ENCODE measurements at regions not wholly inside any gene's neighbourhood (a gene's known extent, or its start where the extent isn't known, plus 50 kb on each side); places are given as distances from the start of the nearest gene placed in this dataset.

DNA sequence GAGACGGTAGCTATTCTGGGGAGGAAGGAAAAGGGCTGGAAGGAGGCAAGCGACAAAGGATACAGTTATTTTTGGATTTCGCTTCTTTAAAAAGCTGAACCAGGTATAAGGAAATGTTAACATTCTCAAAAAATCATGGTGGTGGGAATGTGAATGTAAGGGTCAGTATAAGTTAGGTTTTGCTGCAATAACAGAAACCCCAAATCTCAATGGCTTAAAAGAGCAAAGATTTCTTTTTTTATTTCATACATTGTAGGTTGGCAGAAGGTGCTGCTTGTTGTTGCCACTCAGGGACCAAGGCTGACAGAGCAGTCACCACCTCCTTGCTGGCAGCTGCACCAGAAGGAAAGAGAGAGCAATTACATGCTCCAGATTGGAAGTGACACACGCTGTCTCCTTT is 176.3 kb upstream of the LPP start:
- no peak for DNase-seq

DNA sequence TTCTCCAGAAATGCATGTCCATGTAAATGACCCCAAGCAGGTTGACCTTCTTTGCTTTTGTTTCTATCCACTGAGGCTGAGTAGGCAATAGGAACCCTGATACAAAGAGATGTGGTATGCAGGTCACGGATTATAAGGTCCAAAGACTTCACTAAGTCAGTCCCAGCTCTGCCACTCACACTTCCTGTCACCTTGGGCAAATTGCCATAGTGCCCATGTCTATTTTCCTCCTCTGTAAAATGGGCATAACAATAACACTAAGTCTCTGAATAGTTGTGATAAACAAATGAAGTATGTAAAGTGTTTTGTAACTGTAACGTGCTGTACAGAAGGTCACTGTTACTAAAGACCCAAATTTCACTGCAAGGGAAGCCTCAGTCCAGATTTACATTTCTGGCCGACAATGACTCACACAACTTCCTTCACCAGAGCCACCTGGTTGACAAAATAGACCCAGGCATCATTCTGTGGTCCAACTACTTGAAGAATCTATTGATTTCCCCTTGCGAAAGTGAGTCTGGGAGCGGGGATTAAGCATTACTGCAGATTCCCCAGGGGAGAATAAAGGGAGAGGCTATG is 175.4 kb upstream of the LPP start:
- no peak for DNase-seq

DNA sequence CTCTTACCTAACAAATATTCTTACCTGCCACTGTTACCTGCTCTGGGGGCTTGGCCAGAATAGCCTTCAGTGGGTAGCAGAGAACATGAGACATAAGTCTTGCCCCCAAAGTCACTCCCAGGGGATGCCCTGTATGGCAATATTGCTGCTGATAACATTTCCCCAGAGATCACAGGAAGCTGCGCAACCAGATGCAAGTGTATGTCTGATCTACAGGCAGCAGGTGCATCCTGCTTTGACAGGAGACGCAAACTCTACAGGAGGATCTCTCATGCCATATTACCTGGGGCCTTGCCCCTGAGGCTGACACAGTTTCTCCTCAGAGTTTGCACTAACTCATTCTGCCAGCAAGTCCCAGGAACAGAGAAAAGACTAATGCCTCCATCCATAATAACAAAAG is 174.4 kb upstream of the LPP start:
- DNase-seq, result peak; percentile 52

DNA sequence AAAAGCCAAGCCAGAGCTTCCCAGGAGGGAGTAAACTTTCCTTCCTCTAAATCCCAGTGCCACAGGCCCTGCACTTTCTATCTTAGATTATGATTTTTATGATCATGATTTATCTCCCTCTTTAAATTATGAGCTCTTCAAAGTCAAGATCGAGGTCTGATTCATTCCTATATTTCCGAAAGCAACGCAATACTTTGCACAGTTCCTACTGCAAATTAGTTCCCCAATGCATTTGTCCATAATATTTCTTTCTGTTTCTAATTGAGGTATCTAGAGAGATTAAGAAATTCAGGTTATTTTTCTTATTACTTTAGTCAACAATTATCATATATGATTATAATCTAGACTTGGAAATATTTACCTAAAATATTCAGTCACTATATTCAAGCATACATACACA is 173.1 kb upstream of the LPP start:
- no peak for DNase-seq

DNA sequence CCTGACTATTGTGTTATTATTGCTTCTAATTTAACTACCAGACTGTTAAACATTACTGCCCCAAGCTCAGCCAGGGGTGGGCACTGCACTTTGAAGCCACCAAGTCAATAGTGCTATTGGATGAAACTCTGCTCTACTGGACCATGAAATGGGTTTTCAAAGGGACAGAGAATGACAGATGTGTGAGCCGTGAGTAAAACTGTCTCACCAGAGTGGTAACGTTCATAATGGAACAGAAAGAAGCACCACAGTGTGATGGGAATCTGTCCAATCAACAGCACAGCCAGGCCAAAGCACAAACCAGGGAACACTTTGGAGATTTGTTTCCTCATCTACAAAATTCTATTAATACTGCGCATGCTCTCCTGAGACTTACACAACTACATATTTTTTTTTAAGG is 171.8 kb upstream of the LPP start:
- no peak for DNase-seq

DNA sequence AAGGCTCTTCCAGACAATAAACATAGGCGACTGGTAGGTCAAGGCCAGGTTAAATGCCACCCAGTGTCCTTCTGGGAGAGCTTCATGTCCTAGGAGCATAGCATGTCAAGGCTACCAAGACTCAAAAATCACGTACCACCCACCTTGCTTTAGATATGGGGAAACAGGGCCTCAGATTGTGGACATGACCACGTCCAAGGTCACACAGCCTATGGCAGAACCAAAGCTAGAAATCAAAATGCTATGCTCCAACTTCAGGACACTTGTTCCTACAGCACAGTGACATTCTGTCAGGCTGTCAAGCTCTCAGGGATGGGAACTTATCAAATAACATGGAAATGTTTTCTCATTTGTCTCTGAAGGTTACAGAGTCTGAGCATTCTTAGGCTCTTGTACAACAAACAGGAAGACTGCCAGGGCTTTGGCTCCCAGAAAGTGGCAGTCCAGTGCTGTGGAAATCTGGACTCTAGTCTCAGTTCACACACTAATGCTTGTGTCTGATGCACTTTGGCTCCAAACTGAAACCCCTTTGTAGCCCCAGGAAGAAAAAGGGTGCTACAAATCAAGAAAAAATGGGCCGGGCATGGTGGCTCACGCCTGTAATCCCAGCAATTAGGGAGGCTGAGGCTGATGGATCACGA is 170.4 kb upstream of the LPP start:
- DNase-seq, result no peak

DNA sequence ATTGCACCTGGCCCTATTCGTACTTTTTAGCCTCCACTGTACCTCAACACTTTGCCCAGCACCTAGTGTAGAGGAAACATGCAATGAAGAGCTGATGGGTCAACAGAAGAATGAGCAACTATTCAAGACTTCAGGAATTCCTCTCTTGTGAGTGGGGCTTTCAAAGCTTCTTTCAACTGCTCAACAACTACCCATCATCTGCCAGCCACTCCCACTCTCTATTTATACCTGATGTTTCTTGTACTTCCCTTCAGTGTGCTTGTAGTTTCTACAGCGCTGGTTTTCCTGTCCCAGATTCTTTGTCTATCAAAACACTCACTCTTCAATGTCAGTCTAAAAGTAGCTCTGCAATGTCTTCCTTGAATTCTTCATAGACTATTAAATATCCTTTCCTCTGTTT is 168.3 kb upstream of the LPP start:
- no peak for DNase-seq

DNA sequence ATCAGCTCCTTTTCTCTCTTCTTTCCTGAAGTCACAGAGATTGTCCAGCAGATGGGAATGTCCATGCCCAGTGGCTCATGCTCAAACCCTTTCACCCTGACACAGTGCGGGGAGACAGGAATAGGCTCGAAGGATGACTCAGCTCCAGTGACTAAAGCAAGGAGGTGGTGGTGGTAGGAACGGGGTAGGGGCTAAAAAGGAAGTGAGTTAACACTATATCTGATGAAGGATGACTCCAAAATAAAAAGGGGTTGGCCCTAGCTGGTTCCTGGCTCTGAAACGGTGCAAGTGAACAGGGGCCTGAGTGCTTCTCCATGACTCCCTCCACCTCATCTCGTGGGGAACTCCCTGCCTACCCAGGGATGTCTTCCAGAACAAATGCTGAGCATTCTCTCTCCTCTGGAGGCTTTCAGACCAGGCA is 167.4 kb upstream of the LPP start:
- no peak for DNase-seq

DNA sequence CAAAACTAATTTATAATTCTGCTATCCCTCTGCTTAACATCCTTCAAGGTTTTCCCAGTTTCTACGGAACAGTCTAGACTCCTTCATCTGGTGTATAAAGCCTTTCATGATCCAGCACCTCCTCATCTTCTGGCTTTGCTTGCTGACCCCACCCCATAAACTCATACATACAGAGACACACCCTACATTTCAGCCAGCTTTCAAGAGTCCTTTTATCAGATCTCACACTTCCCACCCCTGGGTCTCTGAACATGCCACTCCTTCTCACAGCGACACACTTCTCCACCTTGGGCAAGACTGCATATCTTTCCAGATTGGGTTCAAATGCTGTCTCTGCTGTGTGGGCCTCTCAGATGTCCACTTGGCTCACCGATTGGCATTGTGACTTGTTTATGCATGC is 166.8 kb upstream of the LPP start:
- DNase-seq, result no peak

DNA sequence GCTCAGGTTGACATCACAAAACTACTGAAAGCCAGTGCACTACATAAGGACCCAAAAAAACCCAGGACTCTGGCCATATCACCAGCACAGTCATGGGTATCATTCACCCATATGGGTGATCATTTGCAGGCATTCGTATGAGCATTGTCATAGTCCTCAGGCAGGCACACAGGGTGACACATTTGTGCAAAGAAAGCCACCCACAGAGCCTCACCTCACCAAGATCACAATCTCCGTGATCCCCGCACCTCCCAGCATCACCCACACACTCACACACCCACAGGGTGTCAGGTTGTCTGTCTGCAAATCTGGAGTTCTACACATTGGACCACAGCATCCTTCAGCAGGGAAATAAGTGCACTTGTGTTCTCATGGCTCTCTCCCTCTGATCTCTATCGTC is 166.0 kb upstream of the LPP start:
- peak; percentile 62 for DNase-seq

DNA sequence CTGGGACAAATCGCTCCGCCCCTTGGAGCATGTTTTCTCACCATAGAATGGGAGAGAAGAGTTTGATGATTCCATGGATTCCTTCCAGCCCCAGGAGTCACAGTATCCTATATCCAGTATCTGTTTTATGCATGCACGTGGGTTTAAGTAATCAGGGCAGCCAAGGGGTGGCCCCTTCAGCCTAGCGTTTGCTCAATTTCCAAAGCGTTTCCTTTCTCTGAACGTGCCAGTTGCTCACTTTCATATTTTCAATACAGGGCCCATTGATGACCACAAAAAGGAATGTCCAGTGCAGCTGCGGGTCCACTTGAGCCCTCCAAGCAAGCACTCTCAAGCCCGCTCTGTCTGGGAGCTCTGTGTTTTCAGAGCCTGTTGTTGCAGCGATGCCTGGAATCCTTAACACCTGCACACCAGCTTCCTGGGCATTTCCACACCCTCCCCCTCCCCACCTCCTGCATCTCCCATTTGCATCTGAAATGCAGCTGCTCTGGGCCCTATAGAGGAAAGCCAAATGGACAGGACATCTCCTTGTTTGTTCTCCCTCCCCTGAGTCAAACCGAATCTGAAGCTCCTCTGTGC is 164.3 kb upstream of the LPP start:
- DNase-seq, result no peak

DNA sequence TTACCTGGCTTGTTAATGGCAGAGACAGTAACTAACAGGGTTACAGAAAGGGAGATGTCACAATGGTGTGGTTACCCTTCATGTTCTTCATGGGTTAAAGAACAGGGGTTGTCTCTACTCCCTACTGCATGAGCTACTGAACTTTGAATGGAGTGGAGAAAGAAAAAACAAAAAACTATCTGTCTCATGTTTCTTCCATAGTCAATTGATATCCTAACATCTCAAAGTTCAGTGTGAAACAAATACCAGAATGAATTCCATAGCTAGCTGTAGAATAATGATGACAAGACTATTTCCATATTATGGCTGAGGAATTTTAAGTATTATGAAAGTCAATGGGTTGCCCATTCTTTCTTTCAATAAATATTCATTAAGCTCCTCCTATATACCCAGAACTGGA is 161.3 kb upstream of the LPP start:
- DNase-seq, result no peak

DNA sequence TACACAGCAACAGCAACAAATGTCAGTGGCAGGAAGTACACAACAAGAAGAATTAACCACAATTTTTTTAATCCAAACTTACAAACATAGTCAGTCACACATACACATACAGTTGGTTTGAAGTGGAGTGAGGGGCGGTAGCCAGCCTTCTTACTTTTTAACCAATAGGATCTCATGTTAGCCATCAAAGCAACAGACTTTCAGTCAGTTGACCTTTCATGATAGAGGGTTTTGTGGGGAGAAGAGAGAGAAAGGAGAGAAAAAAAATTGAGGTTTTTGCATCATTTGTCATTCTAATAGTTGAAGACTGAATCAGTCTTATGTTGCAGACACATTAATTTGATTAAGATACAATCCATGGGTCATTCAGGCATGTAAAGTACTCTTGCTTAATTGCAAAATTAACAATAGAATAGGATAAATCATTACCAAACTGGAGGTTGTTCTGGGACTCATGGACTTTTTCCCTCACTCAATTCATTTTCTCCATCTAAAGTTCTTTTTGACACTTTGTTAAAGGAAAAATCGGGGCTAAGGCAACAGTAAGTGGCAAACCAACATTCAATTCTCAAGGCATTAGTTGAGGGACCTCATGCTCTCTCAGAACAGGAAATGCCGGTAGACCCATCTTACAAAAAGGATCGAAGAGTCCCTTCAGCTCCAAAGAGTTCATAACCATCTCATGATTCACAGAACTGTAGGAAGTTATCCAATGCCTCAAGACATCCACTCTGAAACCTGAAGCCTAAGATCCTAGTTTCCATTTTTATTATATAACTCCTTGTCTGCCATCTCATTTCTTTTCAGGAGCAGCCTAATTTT is 159.5 kb upstream of the LPP start:
- peak; percentile 71 for DNase-seq

DNA sequence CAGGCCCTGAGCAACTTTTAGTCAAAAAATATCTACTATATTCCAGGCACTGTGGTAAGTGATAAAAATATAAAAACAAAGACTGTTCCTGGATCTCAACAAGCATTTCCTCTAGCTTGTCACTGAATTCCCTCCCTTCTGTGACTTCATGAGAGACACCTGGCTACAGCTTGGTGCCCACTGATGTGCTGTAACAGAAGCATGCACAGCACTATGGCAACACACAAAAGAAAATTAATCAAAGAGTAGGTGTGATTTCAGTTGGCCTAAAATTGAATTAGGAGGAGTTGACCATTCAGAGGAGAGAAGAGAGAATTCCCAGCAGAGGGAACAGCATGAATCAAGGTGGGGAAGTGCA is 158.9 kb upstream of the LPP start:
- no peak for DNase-seq

DNA sequence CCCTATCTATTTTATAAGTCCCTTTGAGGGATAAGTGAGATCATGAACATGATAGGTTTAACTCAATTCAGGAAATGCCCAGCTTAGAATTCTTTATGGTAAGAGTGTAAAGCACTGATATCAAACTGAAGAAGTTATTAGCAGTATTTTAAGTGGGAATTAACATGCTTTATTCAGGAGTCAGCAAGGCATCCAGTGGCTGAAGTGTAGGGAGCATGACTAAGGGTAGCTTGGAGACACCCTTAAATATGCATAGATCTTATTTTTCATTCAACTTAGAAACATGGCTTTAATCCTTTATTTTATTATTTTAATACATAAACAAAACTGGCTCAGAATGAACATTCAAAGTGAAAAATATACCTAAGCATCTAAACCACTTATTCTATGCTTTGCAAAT is 158.3 kb upstream of the LPP start:
- DNase-seq, result no peak

DNA sequence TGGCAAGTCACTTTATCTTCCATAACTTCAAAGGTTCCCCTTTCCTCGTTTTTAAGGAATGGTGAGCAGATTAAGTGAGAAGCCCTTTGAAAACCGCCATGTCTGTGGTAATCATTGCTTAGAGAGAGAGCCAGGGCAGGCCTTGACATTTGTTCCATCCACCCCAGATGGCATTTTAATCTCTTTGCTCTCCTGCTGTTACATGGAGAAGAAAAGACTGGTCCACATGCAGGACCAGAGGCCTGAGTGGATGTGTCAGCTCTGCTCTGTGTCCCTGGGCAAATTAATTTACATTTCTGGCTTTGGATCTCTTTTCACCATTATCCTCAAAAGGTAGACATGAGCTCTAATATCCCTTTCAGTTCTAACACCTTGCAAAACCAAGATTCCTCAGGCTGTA is 157.3 kb upstream of the LPP start:
- DNase-seq, result no peak

DNA sequence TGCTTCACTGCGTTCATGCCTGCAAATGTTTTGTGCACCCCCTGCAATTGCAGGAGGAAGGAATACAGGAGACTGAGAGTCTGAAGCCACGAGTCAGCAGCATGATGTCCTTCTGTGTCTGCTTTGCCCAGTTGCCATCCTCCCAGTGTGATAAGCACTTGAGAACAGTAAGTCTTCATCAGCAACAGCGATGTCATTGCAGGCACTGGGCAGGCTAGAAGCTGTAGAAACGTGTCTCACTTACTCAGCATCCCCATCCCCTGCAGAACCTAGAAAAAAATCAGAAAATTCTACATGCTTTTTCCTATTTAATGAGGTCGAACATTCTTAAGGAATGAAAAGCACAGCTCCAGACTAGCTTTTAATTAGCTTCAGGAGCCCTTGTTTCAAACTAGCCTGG is 156.5 kb upstream of the LPP start:
- no peak for DNase-seq

DNA sequence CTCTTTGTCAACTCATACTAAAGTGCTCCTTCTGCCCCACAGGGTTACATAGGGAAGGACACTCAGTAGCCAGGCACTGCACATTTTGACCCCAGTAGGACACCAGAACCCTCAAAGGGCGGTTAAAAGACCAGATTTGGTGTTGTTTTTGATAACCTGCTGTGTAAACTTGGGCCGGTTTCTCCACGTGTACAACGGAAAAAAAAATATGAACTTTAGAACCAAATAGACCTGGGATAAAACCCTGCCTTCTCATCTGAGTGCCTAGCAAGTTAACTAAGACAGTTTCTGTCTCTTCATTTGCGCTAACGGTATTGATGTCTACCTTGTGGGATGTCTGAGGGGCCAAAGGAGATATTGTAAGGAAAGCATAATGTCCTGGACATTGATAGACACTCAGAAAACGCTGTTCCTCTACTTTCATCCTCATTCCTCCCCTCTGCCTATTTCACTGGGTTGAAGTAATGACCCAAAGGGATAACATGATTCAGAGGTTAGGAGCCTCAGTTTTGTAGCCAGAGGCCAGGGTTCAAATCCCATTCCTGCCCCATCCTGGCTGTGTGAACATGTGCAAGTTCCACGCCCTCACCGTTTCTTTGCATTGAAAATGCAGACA is 155.9 kb upstream of the LPP start:
- DNase-seq, result no peak

DNA sequence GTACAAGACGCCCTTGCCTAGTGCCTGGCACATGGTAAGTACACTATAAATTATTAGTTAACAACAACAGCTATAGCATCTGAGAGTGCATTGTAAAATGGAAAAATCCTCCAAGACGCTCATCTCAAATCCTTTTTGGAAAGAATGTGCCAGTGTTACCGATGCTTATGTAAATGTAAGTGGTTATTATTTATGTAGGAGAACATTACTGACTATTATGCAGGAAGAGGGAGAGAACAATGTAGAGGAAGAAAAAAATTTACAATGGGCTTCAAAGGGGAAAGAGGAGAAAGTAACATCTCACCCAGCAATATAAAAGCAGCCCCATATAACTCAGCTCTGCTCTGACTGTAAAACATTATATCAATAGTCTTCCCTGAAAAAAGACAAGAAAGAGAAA is 155.3 kb upstream of the LPP start:
- no peak for DNase-seq

DNA sequence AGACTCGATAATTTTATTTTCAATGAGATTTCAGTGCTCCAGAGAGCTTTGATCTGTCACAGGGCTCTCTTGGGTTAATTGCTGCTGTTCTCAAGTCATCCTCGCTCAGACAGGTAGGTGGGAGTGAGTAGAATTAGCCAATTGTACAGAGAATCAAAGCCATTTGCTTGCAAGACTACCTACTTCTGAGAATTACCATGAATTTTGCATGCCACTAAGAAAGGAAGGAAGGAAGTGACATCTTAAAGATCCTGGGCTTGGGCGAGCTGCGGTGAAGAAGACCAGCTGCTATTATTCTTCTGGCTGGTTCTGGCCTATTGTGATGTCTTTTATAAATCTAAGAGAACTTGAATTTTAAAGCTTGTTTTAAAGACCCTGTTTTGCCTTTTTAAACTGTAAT is 154.1 kb upstream of the LPP start:
- peak; percentile 84 for DNase-seq

DNA sequence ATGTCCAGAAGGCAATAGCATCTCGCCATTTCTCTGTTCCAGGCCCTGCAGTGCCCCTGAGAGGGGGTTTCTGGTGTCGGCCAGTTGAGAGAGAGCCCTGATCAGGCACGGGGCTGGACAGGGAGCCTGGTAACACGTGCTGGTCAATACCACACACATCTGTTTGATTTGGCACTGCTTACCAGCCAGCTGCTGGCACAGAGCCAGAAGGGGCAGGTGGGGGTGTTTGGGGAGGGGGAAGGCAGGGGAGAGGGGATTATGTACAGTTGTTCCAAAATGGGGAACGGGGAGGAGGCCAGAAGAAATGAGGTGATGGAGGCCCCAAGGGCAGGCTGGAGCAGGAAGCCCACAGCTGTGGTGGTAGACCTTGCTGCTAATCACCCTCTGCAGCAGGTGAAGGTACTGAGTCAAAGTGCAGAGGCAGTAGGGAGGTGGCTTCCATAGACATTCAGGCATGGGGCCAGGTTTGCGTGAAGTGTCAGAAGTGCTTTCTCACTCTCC is 153.5 kb upstream of the LPP start:
- DNase-seq, result peak; percentile 30

DNA sequence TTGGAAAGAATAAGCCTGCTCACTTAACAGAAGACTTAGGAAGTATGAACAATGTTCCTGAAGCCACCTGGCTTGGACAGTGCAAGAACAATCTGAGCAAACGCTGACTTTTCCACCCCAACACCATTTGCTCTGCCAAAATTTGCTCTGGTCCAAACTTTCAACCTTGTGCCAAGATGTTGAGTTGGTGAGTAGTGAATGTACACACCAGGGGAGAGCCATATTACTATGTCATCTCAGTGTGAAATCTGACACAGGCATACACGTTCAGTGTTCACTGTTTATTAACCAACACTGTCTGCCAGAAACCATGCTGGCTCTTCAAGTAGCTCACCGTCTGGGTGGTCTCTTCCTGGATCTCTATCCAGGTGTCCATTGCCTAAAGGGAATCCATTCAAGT is 152.9 kb upstream of the LPP start:
- DNase-seq, result no peak

DNA sequence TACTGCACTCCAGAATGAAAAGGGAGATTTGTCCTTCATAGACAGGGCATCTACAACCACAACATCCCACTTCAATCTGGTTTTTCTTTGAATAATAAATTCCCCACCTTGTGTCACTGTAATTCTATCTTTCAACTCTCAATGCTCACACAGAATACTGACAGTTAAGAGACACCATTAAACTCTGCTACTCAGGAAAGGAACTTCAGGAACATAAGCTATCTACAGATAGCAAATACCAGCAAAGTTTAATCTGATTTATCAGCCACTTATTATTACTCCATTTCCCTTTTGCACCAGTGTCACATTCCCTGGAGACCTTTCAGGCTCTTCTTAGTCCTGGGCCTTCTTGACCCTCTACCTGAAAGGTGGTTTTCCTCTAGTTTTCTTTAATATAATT is 152.0 kb upstream of the LPP start:
- DNase-seq, result no peak
